ENCODE measurements at regions not wholly inside any gene's neighbourhood (a gene's known extent, or its start where the extent isn't known, plus 50 kb on each side); places are given as distances from the start of the nearest gene placed in this dataset.

GRCh38 chr9:73824671-73825070, 672.5 kb upstream of the RORB start:
- Mint-ChIP-seq H3K9me3 (ENCODE audit: unreplicated experiment) (no peaks in the 10 kb centered on the region), H3K27ac (ENCODE audit: unreplicated experiment) (no peak overlapping the region), H3K36me3 (ENCODE audit: unreplicated experiment) (no peaks in the 10 kb centered on the region), H3K27me3 (ENCODE audit: unreplicated experiment) (peaks cover 2% of the 10 kb centered on the region), H3K4me1 (ENCODE audit: unreplicated experiment) (no peaks in the 10 kb centered on the region), H3K4me3 (ENCODE audit: unreplicated experiment) (no peak overlapping the region)
- no peak for TF ChIP-seq CTCF (IDR thresholded peaks at IDR 0.05)
- DNase-seq (ENCODE audit: extremely low spot score, unreplicated experiment): no peak

- no peak for DNase-seq (ENCODE audit: extremely low spot score, unreplicated experiment)
- Mint-ChIP-seq H3K4me3 (ENCODE audit: unreplicated experiment) (no peak overlapping the region), H3K9me3 (ENCODE audit: unreplicated experiment) (no peaks in the 10 kb centered on the region), H3K27me3 (ENCODE audit: unreplicated experiment) (no peaks in the 10 kb centered on the region), H3K4me1 (ENCODE audit: unreplicated experiment) (no peaks in the 10 kb centered on the region), H3K27ac (ENCODE audit: unreplicated experiment) (no peak overlapping the region), H3K36me3 (ENCODE audit: unreplicated experiment) (no peaks in the 10 kb centered on the region)
- TF ChIP-seq CTCF (IDR thresholded peaks at IDR 0.05): no peak
Measured at GRCh38 chr9:73838871-73839270, 658.3 kb upstream of the RORB start.

GRCh38 chr9:73839471-73839870, 657.7 kb upstream of the RORB start:
- Mint-ChIP-seq H3K4me3 (ENCODE audit: unreplicated experiment) (no peak overlapping the region), H3K9me3 (ENCODE audit: unreplicated experiment) (no peaks in the 10 kb centered on the region), H3K4me1 (ENCODE audit: unreplicated experiment) (no peaks in the 10 kb centered on the region), H3K27ac (ENCODE audit: unreplicated experiment) (no peak overlapping the region), H3K36me3 (ENCODE audit: unreplicated experiment) (no peaks in the 10 kb centered on the region), H3K27me3 (ENCODE audit: unreplicated experiment) (no peaks in the 10 kb centered on the region)
- TF ChIP-seq CTCF (IDR thresholded peaks at IDR 0.05): no peak
- DNase-seq (ENCODE audit: extremely low spot score, unreplicated experiment): no peak

- H3K27me3 Mint-ChIP-seq (ENCODE audit: unreplicated experiment): no peaks in the 10 kb centered on the region
- no peaks in the 10 kb centered on the region for H3K4me1 Mint-ChIP-seq (ENCODE audit: unreplicated experiment)
- H3K4me3 Mint-ChIP-seq (ENCODE audit: unreplicated experiment): no peak overlapping the region
- no peak for DNase-seq (ENCODE audit: extremely low spot score, unreplicated experiment)
- H3K27ac Mint-ChIP-seq (ENCODE audit: unreplicated experiment): no peak overlapping the region
- no peaks in the 10 kb centered on the region for H3K36me3 Mint-ChIP-seq (ENCODE audit: unreplicated experiment)
- TF ChIP-seq CTCF (IDR thresholded peaks at IDR 0.05): no peak
- no peaks in the 10 kb centered on the region for H3K9me3 Mint-ChIP-seq (ENCODE audit: unreplicated experiment)
Measured at GRCh38 chr9:73841018-73841417, 656.1 kb upstream of the RORB start.

GRCh38 chr9:73844135-73844534, 653.0 kb upstream of the RORB start:
- H3K4me3 Mint-ChIP-seq (ENCODE audit: unreplicated experiment): no peak overlapping the region
- TF ChIP-seq CTCF (IDR thresholded peaks at IDR 0.05): no peak
- no peaks in the 10 kb centered on the region for H3K9me3 Mint-ChIP-seq (ENCODE audit: unreplicated experiment)
- no peak overlapping the region for H3K27ac Mint-ChIP-seq (ENCODE audit: unreplicated experiment)
- no peaks in the 10 kb centered on the region for H3K4me1 Mint-ChIP-seq (ENCODE audit: unreplicated experiment)
- H3K27me3 Mint-ChIP-seq (ENCODE audit: unreplicated experiment): peaks cover 4% of the 10 kb centered on the region
- no peak for DNase-seq (ENCODE audit: extremely low spot score, unreplicated experiment)
- no peaks in the 10 kb centered on the region for H3K36me3 Mint-ChIP-seq (ENCODE audit: unreplicated experiment)
